ENCODE measurements at regions not wholly inside any gene's neighbourhood (a gene's known extent, or its start where the extent isn't known, plus 50 kb on each side); places are given as distances from the start of the nearest gene placed in this dataset.

DNA sequence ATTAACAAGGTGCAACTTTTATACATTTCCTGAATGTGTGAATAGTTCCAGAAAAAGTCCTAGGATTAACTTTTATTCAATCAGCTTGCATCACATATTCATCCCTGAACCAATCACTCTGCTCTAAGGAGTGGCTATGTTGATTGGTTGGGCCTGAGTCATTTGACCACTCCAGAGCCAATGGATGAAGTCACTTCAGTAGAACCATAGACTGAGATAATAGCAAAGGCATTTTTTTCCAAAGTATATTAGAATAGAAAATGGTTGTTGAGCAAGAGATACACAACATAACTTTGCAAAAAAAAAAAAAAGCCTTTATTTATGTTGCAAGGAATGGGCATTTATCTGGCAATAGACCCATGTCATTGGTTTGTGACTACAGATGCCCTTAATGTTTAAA, 55.5 kb upstream of the AGTR1 start:
- Histone ChIP-seq H3K4me1 (ENCODE audit: control insufficient read depth in 2 of 2, insufficient read depth in 2 of 2, low read length in 2 of 2) (no peaks in the 10 kb centered on the region), H3K27me3 (ENCODE audit: control insufficient read depth in 2 of 2, insufficient read depth in 2 of 2, low read length in 2 of 2) (no peaks in the 10 kb centered on the region), H3K9ac (ENCODE audit: low read depth in 1 of 2, low read length in 2 of 2) (no peak overlapping the region), H3K9me3 (ENCODE audit: control insufficient read depth in 2 of 2, low read length in 2 of 2) (no peaks in the 10 kb centered on the region), H3K4me3 (ENCODE audit: low read length in 2 of 2) (no peak overlapping the region), H3K36me3 (ENCODE audit: control insufficient read depth in 2 of 2, insufficient read depth in 2 of 2, low read length in 2 of 2) (no peaks in the 10 kb centered on the region), H3K27ac (ENCODE audit: low read depth in 2 of 2, low read length in 2 of 2) (no peak overlapping the region)

DNA sequence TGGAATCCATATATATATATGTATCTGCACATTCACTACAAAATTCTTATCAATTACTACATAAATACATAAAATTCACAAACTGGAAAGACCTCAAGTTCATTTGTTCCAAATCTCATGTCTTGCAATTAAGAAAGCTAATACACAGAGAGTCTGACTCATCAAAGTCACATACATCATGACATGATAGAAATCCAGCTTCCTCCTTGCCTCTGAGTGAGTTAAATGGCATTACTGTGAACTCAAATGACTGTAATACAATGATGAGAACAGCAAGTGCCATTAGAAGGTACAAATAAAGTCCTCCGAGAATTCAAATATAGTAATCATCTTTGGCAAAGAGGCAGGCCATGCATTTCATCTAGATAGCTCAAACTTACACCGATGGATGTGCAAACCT, 55.1 kb upstream of the AGTR1 start:
- Histone ChIP-seq H3K36me3 (ENCODE audit: control insufficient read depth in 2 of 2, insufficient read depth in 2 of 2, low read length in 2 of 2) (no peaks in the 10 kb centered on the region), H3K4me3 (ENCODE audit: low read length in 2 of 2) (no peak overlapping the region), H3K4me1 (ENCODE audit: control insufficient read depth in 2 of 2, insufficient read depth in 2 of 2, low read length in 2 of 2) (no peaks in the 10 kb centered on the region), H3K9ac (ENCODE audit: low read depth in 1 of 2, low read length in 2 of 2) (no peak overlapping the region), H3K27me3 (ENCODE audit: control insufficient read depth in 2 of 2, insufficient read depth in 2 of 2, low read length in 2 of 2) (no peaks in the 10 kb centered on the region), H3K9me3 (ENCODE audit: control insufficient read depth in 2 of 2, low read length in 2 of 2) (no peaks in the 10 kb centered on the region), H3K27ac (ENCODE audit: low read depth in 2 of 2, low read length in 2 of 2) (no peak overlapping the region)

DNA sequence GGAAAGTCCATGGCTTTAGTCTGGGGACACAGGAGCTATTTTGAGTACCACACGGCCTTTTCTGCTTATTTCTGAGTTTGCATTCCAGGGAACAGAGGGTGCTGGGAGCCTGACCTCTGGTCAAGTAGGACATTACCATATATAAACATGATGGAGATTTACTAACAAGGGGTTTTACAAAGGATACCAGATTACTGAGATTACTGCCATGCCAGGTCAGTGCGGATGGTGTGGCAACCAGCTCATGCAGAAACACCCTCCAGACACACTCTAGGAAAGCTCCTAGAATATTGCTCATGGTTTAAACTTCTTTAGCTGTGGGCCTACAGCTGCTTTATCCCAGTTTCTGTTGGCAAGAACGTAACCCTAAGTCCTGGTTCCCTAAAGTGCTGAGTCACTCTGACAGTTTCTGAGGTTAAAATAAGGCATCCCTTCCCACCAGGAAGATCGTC, 54.3 kb upstream of the AGTR1 start:
- Histone ChIP-seq H3K4me1 (ENCODE audit: control insufficient read depth in 2 of 2, insufficient read depth in 2 of 2, low read length in 2 of 2) (no peaks in the 10 kb centered on the region), H3K9me3 (ENCODE audit: control insufficient read depth in 2 of 2, low read length in 2 of 2) (no peaks in the 10 kb centered on the region), H3K27me3 (ENCODE audit: control insufficient read depth in 2 of 2, insufficient read depth in 2 of 2, low read length in 2 of 2) (no peaks in the 10 kb centered on the region), H3K4me3 (ENCODE audit: low read length in 2 of 2) (no peak overlapping the region), H3K36me3 (ENCODE audit: control insufficient read depth in 2 of 2, insufficient read depth in 2 of 2, low read length in 2 of 2) (no peaks in the 10 kb centered on the region), H3K27ac (ENCODE audit: low read depth in 2 of 2, low read length in 2 of 2) (no peak overlapping the region), H3K9ac (ENCODE audit: low read depth in 1 of 2, low read length in 2 of 2) (no peak overlapping the region)

DNA sequence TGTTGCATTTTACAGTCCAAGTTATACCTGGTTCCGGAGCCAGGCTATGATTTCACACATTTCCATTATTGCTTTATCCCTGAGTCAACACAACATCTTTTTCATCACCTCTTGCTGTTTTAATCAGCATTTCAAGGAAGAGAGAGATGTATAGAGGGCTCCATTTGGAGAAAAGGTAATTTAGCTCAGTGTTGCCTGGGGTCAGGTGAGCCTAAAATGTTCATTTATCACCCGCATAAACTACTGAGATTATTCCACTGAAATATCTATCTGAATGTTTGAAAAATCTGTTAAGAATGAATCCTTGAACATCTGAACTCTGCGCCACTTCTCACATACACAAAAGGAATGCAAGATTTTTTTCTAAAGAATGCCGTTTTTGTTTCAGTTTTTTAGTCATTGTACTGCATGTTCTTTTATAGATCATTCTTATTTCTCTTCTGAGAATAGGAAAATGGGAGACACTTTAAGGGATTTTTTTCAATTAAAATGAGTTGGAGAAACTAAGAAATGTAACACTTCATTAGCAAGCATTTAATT, 51.5 kb upstream of the AGTR1 start:
- H3K9me3 ChIP-seq (ENCODE audit: control insufficient read depth in 2 of 2, low read length in 2 of 2): no peaks in the 10 kb centered on the region
- no peaks in the 10 kb centered on the region for H3K4me1 ChIP-seq (ENCODE audit: control insufficient read depth in 2 of 2, insufficient read depth in 2 of 2, low read length in 2 of 2)
- no peak overlapping the region for H3K4me3 ChIP-seq (ENCODE audit: low read length in 2 of 2)
- H3K36me3 ChIP-seq (ENCODE audit: control insufficient read depth in 2 of 2, insufficient read depth in 2 of 2, low read length in 2 of 2): no peaks in the 10 kb centered on the region
- no peaks in the 10 kb centered on the region for H3K27me3 ChIP-seq (ENCODE audit: control insufficient read depth in 2 of 2, insufficient read depth in 2 of 2, low read length in 2 of 2)
- no peak overlapping the region for H3K27ac ChIP-seq (ENCODE audit: low read depth in 2 of 2, low read length in 2 of 2)
- no peak overlapping the region for H3K9ac ChIP-seq (ENCODE audit: low read depth in 1 of 2, low read length in 2 of 2)

All from mucosa of rectum (tissue), 2 donors.